Ovary (tissue), 7 donors: ENCODE measurements at regions not wholly inside any gene's neighbourhood (a gene's known extent, or its start where the extent isn't known, plus 50 kb on each side); places are given as distances from the start of the nearest gene placed in this dataset.

Experiments
- DNase-seq, 5 donors: peaks; one replicate each; pipeline ENCODE4 v3.0.0-alpha.2; 2019 to 2020
- H3K27ac ChIP-seq, 2 donors: fragments of 200-600 bp; one replicate each; pipeline versions ENCODE4 v1.5.1 to v1.8.0; 2019 to 2022
- H3K27me3 ChIP-seq: fragments of 200-600 bp; one replicate; pipeline ENCODE4 v1.8.0; 2022
- H3K36me3 ChIP-seq: fragments of 200-600 bp; sonication (generic); one replicate; pipeline ENCODE4 v1.5.1; 2019
- H3K4me1 ChIP-seq: one replicate; pipeline ENCODE4 v1.8.1; 2013; ENCODE audit warnings: mild to moderate bottlenecking, moderate library complexity; ENCODE audit not compliant: insufficient read depth
- H3K4me3 ChIP-seq: fragments of 200-600 bp; sonication (generic); one replicate; pipeline ENCODE4 v1.5.1; 2017
- H3K9me3 ChIP-seq, 2 donors: fragments of 200-600 bp in 1 of 2; sonication (generic) in 1 of 2; one replicate each; pipeline versions ENCODE4 v1.5.1 to v1.8.1; 2013 to 2019; ENCODE audit warnings: mild to moderate bottlenecking in 1 of 2, moderate library complexity in 1 of 2
- CTCF ChIP-seq, 3 donors: fragments of 450-650 bp in 2 of 3; fragments of 200-600 bp in 1 of 3; IDR thresholded peaks; one replicate each; pipeline versions ENCODE4 v1.5.1 to v1.8.0; 2016 to 2022; ENCODE audit warnings: antibody characterized with exemption in 3 of 3, mild to moderate bottlenecking in 1 of 3
- EP300 ChIP-seq: sonication (generic); formaldehyde crosslinking; IDR thresholded peaks from one replicate; pipeline ENCODE4 v1.6.1; 2017; ENCODE audit warnings: antibody characterized with exemption
- POLR2A ChIP-seq: fragments of 450-650 bp; IDR thresholded peaks from one replicate; pipeline ENCODE4 v1.6.1; 2017; ENCODE audit warnings: antibody characterized with exemption, mild to moderate bottlenecking, moderate library complexity
- WGBS, 3 donors: extraction: QIAGEN DNeasy Blood & Tissue Kit in 1 of 3; methylation state at CpG; one replicate each; pipeline versions ENCODE4 v1.1.5 to v1.1.7; 2013 to 2017; 5-methylcytosine and 5-hydroxymethylcytosine counted together
- intact Hi-C, 4 donors: fragments of 100-400 bp; cut with DNase I; formaldehyde crosslinking; loops; one replicate each; pipeline versions ENCODE4 v1.11.0 to v1.15.1; 2022 to 2023
- donor health status: DM: no; HTN: no; CAD: no; lungs with moderate emphysema.
- donor health status: DM: no; HTN: no; CAD: no.
- donor health status: Bipolar disorder and iron deficiency.
- donor health status: DM: no; HTN: no; CAD: no.
- donor health status: DM: yes; HTN: yes; CAD: no.

DNA sequence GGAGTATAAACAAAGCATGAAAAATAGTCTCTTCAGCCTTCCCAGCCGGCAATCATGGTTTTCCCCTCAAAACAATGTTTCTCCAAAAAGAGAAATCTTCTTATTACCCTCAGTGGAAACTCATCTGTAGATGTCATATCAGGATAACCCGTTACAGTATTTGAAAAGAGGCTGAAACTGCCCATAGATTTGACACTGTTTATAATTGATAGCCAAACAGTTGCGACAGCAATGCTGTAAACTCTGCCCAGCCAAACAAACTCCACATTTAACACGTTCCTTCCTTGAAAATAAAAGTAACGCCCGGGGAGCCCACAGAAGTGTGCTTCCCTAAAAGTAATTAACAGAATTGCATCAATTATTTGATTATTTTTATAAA lies 201.3 kb upstream of the FOXN3 start:
- 0% methylated on average over 6 of the region's 6 CpGs for WGBS, 3 donors
- intact Hi-C loops, result loop anchor here in 1 of 4 donors (10.0 kb wide), 1 partner anchor 204 kb away; the partner anchor contains the start of gene FOXN3

DNA sequence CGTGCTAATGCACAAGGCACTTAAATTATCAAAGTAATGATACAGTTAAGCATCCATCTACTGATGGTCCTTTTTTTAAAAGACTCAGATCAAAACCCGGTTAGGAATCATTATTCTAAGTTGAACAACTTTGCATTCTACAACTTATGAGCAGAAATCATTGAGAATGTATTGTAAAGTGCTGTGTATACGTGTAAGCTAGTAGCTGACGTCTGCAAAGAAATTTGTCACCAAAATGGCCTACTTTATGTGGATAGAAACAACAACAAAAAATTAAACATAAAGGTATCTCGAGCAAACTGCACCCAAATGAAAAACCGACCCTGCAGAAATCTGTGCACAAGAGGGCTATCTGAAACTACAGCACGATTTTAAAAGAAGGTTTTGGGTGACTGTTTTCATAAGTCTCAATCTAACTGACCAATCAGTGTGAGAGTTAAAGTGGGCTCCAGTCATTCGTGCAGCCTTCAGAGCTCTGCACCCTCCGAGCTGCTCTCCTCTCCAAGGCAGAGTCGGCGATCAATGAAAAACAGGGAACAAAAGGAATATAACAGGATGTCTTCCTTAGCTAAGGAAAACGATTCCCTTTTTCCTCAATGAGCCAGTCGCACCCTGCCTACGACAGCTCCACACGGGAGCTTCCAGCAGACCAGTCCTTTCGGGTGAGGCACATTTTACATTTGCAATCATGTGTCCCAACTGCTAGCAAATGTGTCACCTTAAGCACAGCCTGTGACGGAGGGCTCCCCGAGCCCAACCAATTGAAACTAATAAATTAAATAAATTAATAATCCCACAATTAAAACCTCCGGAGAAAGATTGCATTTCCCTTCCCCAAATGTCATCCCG lies 200.7 kb upstream of the FOXN3 start:
- Histone ChIP-seq H3K4me3 (peak overlapping the region; percentile 44), H3K27ac (peak overlapping the region in 1 of 2 donors; percentile 32), H3K4me1 (peaks cover 6% of the 10 kb centered on the region), H3K36me3 (no peaks in the 10 kb centered on the region), H3K9me3 (no peaks in the 10 kb centered on the region), H3K27me3 (no peaks in the 10 kb centered on the region)
- 1% methylated on average over 20 of the region's 20 CpGs for WGBS, 3 donors
- TF ChIP-seq POLR2A (no peak), EP300 (no peak), CTCF (IDR thresholded peaks at IDR 0.05) (no peak)
- intact Hi-C loops, result loop anchor here in 1 of 4 donors (10.0 kb wide), 1 partner anchor 203 kb away; the partner anchor contains the start of gene FOXN3
- peak in 2 of 5 donors; percentile 31 to 37 for DNase-seq

More for the DNA sequence above, 201.3 kb upstream of the FOXN3 start:
- Histone ChIP-seq H3K9me3 (no peaks in the 10 kb centered on the region), H3K27me3 (no peaks in the 10 kb centered on the region), H3K36me3 (no peaks in the 10 kb centered on the region), H3K27ac (peak overlapping the region in 1 of 2 donors; percentile 32), H3K4me3 (peak overlapping the region; percentile 44), H3K4me1 (peaks cover 6% of the 10 kb centered on the region)
- no peak for DNase-seq
- TF ChIP-seq EP300, result no peak
- no peak for TF ChIP-seq POLR2A

DNA sequence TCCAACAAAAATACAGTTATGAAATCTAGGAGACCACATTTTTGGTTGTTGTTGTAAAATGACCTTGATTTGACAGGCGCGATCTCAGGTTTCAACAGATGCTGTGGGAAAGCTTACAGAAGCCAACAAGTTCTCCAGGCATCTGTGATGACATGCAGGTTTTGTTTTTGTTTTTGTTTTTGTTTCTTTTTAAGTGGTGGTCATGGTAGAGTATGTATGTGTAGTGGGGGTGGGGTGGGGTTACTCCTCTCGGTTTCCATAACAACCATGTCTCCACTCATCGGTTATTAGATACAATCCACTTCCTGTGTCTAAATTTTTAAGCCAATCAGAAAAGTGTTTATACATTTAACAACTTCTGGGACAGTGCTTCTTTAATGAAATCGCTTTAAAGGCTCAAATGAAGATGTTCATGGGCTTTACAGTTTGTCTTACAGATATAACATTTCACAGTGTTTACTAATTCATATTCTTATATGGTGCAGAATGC lies 199.9 kb upstream of the FOXN3 start:
- Histone ChIP-seq H3K36me3 (no peaks in the 10 kb centered on the region), H3K27me3 (no peaks in the 10 kb centered on the region), H3K9me3 (no peaks in the 10 kb centered on the region), H3K4me3 (peak overlapping the region; percentile 44), H3K4me1 (peaks cover 6% of the 10 kb centered on the region), H3K27ac (no peak overlapping the region)
- 3 to 13% (median 11%) methylated on average over 5 of the region's 5 CpGs for WGBS, 3 donors
- no peak for DNase-seq
- intact Hi-C loops, result loop anchor here in 1 of 4 donors (10.0 kb wide), 1 partner anchor 202 kb away; the partner anchor contains the start of gene FOXN3
- no peak for TF ChIP-seq POLR2A
- no peak for TF ChIP-seq EP300
- TF ChIP-seq CTCF (IDR thresholded peaks at IDR 0.05), result no peak

- no peaks in the 10 kb centered on the region for H3K36me3 ChIP-seq
- H3K27me3 ChIP-seq, result no peaks in the 10 kb centered on the region
- TF ChIP-seq POLR2A (no peak), CTCF (IDR thresholded peaks at IDR 0.05) (no peak), EP300 (no peak)
- no peaks in the 10 kb centered on the region for H3K9me3 ChIP-seq
- peaks cover 6% of the 10 kb centered on the region for H3K4me1 ChIP-seq
- DNase-seq, result no peak
- no peak overlapping the region for H3K4me3 ChIP-seq
- no peak overlapping the region for H3K27ac ChIP-seq
- intact Hi-C loops, result loop anchor here in 1 of 4 donors (10.0 kb wide), 1 partner anchor 202 kb away; the partner anchor contains the start of gene FOXN3
- 6 to 28% (median 24%) methylated on average over 2 of the region's 2 CpGs for WGBS, 3 donors
Measured at GRCh38 chr14:89616425-89616824, 199.4 kb upstream of the FOXN3 start.
